ENCODE measurements at regions not wholly inside any gene's neighbourhood (a gene's known extent, or its start where the extent isn't known, plus 50 kb on each side); places are given as distances from the start of the nearest gene placed in this dataset.

GRCh38 chr6:95805699-95806098 lies 210.1 kb upstream of the FUT9 start:
- no peak for TF ChIP-seq CTCF (IDR thresholded peaks at IDR 0.05; ENCODE audit: extremely low read depth, missing control alignments)

GRCh38 chr6:95815389-95816056 lies 200.3 kb upstream of the FUT9 start:
- no peak for TF ChIP-seq CTCF (IDR thresholded peaks at IDR 0.05; ENCODE audit: extremely low read depth, missing control alignments)
- no peak for DNase-seq (ENCODE audit: low spot score)

More at GRCh38 chr6:95805699-95806098, 210.1 kb upstream of the FUT9 start:
- DNase-seq (ENCODE audit: low spot score) = no peak

GRCh38 chr6:95819461-95819860 lies 196.3 kb upstream of the FUT9 start:
- DNase-seq (ENCODE audit: low spot score) = no peak
- no peak for TF ChIP-seq CTCF (IDR thresholded peaks at IDR 0.05; ENCODE audit: extremely low read depth, missing control alignments)

- TF ChIP-seq CTCF (IDR thresholded peaks at IDR 0.05; ENCODE audit: extremely low read depth, missing control alignments) = no peak
- DNase-seq (ENCODE audit: low spot score) = no peak
These were observed 195.8 kb upstream of the FUT9 start for GRCh38 chr6:95819939-95820338.

GRCh38 chr6:95830859-95831557 lies 184.8 kb upstream of the FUT9 start:
- DNase-seq (ENCODE audit: low spot score) = no peak
- no peak for TF ChIP-seq CTCF (IDR thresholded peaks at IDR 0.05; ENCODE audit: extremely low read depth, missing control alignments)

- no peak for TF ChIP-seq CTCF (IDR thresholded peaks at IDR 0.05; ENCODE audit: extremely low read depth, missing control alignments)
- no peak for DNase-seq (ENCODE audit: low spot score)
These were observed 177.9 kb upstream of the FUT9 start for GRCh38 chr6:95837890-95838289.

GRCh38 chr6:95841560-95841959 lies 174.2 kb upstream of the FUT9 start:
- no peak for TF ChIP-seq CTCF (IDR thresholded peaks at IDR 0.05; ENCODE audit: extremely low read depth, missing control alignments)

More at GRCh38 chr6:95841560-95841959, 174.2 kb upstream of the FUT9 start:
- no peak for DNase-seq (ENCODE audit: low spot score)

Measured in GM20000 (cell line).